ENCODE measurements at regions not wholly inside any gene's neighbourhood (a gene's known extent, or its start where the extent isn't known, plus 50 kb on each side); places are given as distances from the start of the nearest gene placed in this dataset.

DNA sequence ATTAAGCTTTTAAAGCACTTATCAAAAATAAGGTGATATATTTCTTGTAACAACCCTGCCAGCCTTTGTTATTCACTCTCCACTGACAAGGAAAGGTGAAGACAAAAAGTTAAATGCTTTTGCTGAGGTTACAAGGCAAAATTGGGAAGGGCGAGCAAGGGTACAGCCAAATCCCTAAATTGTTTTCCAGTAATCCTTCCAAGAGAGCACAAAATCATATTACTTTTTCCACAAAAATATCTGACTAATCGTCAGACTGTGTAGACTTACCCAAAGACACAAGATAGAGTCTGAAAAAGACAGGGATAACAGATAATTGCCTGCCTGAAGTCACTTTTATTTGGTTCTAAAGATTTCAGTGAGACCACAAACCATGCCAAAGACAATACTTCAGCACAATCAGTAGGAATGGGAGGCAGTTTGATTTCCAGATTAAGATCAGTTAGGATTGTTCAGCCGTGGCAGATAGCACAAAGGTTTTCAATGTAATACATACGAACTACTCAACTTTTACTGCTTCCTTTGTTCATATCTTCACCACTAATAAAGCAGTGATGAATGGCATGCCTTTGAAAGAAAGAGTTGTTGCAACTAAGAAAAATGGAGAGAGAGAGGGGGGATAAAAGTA is 383.8 kb upstream of the TUSC1 start:
- DNase-seq (ENCODE audit: low read depth, low spot score), result no peak

DNA sequence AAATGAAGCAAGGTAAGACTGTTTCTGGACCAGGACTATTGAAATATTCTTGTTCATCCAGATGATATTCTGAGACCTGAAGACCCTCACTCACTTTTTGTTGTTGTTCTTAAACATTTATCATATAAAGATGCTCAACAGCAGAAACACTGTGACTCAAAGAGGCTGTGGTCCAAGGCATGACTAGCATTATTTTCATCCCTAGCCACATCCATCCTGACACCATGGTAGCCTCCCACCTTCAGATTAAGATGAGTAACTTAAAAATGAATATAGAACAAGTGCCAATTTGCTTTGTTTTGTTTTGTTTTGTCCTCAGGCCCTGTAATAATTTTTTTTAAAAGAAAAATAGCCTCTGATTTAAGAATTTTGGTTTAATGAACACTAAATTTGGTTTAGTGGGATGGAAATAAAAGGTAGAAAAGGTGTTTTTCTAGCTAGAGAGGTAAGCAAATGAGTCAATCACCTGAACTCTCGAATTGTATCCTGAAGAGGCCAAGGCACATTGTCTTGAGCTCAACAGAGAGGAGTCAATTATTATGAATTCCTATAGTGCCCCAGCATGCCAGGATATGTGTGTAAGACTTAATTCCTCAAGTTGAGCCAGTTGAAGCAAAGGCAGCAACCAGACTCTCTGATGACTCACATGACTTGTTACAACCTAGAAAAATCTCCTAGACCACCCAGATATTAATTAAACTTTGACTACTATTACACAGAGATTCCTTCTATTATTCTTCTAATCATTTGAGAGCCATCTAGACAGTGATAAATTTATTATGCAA is 380.1 kb upstream of the TUSC1 start:
- no peak for DNase-seq (ENCODE audit: low read depth, low spot score)

DNA sequence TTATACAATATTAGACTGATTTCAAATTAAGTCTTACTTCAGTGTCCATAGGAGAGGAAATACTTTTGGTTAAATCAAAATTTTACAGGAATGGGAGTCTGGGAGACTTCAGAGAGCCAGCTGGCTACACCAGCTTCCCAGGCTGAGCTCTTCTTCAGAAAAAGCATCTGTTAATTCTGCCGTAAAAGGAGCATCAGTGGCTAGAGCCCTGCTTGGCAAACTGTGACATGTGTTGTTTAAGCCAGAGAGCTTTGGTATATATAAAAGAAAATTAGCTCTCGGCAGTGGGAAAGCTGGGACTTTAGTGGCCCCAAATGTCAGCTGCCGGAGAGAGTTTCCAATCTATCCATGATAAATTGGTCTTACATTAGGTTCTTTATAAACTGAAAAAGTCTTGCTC is 378.8 kb upstream of the TUSC1 start:
- no peak for DNase-seq (ENCODE audit: low read depth, low spot score)

DNA sequence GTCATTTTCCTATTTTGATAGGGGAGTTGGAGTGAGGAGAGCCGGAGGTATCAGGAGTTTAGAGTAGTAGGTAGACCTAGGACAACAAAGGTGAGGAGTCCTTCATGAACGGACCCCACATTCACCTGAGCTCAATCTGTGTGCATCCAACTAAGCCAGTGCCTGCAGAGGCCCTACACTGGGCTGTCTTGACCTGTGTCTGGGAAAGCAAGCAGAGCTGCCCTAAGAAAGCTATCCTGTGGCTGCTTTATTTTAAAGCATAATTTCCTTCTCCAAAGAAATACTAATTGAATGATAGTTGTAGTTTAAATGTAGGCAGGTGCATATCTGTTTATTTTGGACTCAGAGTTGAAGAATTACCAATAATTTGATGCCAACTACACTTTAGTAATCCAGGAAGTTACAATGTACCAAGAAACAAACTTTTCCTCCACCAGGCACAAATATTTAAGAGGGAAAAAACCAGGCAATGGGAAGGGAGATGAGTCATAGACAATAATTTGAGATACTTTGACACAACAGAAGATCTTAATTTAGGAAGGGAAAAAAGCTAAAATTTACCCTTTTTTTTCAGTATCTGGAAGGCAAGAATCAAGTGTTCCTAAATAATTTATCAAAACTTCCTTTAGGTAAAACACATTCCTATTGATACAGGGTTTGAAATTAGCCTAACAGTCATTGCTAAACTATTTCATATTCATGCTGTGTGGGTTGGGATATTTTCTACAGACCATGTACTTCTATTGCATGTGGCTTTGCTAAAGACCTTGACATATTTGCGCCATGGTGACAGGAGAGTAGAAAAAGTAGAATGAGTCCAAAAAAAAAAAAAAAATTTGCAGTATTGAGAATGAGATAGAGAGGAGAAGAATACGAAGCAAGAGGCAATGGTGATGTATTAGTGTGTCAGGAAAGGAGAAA is 376.6 kb upstream of the TUSC1 start:
- DNase-seq (ENCODE audit: low read depth, low spot score), result no peak

DNA sequence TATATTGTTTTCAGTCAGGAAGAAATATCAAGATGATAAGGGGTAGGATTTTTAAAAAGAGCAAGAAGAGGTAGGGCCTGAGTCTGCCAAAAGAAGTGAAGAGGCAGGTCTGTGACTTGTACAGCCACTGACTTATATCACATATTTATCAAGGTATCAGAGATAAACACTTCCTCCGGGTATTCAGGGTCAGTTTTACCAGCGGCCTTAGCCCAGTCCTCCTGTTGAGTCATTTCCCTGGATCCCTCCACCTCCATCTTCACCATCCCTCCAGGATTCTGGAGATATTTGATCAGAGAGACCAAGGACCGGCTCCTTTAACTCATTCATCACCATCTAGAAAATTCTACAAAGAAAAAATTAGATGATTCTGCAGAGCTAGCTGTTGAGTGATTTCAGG is 375.7 kb upstream of the TUSC1 start:
- DNase-seq (ENCODE audit: low read depth, low spot score), result no peak

DNA sequence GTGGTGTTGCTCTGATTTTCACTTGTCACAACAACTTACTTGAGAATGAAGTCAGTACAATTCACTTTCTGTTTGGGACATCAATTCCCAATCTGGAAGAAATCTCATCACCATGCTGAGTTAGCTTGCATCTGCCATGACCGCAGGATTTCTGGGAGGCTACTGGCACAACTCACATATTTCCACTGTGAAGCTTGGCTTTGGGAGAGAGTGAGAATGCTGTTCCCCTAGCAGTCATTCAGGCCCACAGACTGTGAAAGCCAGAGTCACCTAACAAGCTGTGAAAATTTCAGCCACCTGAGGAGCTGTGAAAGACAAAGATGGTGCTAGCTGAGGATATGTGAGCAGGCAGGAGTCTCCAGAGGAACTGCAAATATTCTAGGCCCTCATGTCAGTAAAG is 365.2 kb upstream of the TUSC1 start:
- no peak for DNase-seq (ENCODE audit: low read depth, low spot score)

DNA sequence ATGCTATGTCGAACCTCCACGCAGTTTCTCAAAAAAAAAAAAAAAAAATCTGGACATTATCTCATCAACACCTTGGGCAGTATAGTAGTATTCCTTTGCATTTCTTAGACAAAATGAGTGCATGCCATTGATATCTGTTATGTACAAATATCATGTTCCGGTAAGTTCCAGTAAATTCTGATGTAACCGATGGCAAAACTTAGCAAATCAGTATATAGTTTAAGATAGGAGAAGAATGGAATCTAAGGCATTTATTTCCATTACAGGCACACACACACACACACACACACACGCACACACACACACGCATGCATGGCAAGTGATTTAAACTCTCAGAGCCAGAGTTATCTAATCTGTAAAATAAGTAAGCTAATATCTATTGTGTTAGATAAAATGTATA is 356.5 kb upstream of the TUSC1 start:
- no peak for DNase-seq (ENCODE audit: low read depth, low spot score)

DNA sequence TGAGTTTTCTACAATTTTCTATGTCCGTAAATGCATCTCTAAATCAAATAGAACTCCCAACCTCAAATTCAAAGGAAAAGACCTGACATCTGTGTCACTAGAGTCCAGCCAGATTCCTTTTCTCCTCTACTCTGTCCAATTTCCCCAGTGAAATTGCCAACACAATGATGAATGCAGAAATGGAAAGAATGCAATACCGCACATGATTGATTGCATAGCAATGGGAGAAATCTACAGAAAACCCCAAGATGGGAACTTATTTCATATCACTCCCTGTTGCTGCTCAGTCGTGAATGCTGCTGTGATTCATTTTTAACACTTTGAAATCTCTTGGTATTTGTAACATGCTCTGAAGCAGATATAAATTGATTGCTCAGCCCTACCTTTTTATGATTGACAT is 355.1 kb upstream of the TUSC1 start:
- no peak for DNase-seq (ENCODE audit: low read depth, low spot score)

DNA sequence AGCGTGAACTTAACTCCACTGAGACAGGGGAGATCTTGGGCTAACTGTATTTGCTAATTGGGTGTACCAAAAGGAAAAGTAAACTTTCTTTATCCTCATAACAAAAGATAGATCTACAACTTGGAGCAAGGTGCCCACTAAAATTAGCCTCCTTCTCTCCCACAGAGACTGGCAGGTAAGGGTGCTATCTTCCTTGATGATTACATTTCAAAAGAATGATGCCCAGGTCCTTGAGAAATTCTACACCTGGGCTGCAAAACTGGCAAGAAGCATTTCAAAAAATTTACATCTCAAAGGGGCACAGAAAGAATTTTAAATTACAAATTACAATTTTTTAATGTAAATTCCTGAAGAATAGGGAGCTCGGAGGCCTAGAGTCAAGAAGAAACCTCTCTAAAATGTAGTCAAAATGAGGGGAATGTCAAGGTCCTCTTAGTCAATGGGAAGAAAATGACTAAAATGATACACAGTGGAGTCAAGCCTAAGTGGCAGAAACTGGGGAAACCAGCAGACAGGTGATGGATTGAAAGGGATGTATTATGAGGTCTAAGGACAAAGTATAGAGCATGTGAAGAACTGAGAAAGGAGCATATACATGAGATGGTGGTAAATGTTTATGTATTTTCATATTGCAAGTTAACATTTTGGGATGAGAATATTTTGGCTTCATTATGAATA is 348.3 kb upstream of the TUSC1 start:
- DNase-seq (ENCODE audit: low read depth, low spot score), result no peak

DNA sequence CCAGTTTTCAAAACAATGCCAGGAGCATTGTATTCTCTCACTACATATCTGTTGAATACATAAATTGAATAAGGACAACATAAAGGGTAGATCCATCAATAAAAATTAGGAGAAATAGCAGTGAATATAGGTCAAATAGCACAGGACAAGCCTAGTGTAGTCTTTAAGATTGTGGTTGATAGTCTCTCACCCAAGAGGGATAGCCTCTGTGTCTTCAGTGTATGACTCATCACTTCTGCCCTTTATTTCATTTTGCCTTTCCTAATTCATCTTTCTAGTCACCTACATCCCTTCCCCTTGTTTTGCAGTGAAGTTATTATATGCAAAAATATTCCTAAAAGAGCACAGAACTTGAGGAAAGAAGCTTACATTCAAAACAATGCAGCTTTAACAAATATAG is 335.0 kb upstream of the TUSC1 start:
- no peak for DNase-seq (ENCODE audit: low read depth, low spot score)

DNA sequence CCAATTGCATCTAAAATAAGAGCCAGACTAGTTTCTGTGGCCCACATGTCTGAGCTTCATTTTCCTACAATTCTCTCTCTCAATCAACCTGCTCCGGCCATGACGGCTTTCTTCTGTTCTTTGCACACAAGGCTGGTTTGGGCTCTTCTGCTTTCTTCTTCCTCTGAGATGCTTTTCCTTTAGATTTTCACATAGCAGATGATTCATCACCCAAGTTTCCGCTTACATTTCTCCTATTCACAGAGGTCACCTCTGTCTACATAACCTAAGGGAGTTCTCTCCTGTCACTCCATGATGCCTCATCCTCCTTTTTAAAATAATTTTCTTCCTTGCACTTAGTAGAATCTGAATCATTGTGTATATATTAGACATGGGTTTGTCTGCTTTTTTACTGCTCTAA is 334.6 kb upstream of the TUSC1 start:
- DNase-seq (ENCODE audit: low read depth, low spot score), result no peak

DNA sequence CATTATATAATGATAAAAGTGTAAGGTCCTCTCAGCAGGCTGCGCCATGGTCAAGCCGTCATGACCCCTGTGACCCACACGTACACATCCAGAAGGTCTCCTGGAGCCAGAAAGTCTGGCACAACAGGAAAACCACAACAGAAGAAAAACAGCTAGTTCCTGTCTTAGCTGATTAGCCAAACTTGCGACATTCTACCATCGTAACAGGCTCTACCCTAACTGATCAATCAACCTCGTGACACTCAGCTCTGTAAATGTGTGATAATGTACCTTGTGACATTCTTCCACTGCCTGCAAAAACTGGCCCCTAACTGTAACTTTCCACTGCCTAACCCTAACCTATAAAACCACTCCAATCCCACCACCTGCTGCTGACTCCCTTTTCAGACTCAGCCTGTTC is 316.4 kb upstream of the TUSC1 start:
- DNase-seq (ENCODE audit: low read depth, low spot score), result no peak

DNA sequence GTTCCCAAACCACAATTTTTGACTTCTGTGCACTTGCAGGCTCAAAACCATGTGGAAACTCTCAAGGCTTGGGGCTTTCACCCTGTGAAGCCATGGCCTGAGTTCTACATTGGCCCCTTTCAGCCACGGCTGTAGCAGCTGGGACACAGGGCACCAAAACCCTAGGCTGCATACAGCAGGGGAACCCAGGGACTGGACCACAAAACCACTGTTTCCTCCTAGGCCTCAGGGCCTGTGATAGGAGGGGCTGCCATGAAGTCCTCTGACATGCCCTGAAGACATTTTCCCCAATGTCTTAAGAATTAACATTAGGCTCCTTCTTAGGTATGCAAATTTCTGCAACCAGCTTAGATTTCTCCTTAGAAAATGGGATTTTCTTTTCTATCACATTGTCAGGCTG is 312.1 kb upstream of the TUSC1 start:
- no peak for DNase-seq (ENCODE audit: low read depth, low spot score)

DNA sequence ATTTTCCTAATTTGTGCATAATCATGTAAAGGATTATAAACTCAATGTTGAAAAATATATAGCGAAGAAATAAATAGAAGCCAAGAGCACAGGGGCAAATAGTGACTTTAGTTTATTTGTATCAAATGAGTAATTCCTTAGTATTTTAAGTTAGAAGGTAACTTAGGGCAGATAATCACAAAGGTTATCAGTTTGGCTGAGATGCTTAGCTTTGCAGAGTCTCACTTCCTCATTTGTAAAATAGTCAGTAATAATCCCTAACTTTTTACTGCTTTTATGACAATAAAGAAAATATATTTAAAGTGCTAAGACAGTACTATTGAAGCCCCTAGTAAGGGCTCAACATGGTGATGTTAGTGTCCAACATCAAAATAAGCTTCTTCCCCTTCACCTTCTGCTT is 297.4 kb upstream of the TUSC1 start:
- DNase-seq (ENCODE audit: low read depth, low spot score), result no peak

DNA sequence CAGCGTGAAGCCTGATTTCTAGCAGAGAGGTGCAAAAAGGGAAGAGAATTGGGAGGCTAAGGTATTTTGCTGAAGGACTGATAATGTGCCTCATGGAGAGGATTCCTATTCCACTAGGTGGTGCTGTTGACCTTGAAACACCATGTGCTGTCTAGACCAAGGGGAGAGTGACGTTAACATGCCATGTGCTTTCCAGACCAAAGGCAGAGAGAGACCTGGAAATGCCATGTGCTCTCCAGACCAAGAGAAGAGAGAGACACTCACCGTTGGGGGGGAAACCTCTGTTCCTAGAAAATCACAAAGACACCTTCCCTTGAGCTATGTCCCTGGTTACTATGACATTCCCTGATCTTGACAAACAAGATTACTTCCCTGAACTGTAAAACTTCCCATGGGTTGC is 286.0 kb upstream of the TUSC1 start:
- DNase-seq (ENCODE audit: low read depth, low spot score), result peak; percentile 74

DNA sequence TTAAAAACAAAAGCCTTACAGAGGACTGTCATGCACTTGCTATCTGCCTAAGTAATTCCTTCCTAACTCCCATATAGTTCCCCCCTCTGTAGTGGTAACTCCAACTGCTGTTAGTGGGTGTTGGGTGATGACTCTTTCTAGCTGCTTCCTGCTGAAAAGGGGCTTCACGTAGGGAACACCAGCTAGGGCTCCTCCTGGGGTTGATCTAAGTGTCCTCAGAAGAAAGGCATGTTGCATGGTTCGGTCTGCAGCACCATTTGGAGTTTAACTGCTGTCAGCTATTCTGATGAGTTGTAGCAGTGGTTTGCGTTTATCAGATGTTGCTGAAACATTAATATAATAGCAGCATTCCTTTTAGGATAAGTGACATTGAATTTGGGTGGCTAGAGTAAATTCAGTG is 281.9 kb upstream of the TUSC1 start:
- DNase-seq (ENCODE audit: low read depth, low spot score), result no peak

DNA sequence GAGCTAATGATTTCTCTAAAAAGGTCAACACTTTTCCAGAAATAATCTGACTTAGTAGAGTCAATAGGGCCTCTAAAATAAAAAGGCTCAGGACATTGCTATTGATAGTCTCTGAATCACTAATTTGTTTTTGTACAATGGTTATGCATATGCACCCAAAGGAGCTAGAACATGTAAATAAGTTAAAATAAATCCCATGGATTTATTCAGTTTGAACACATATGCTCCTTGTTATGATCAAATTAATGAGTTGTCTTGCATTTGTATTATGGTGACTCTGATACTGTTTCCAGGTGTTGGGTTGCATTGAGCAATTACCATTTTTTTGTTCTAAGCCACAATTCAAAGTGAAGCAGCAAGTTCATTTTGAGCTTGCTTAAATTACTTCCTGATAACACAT is 276.0 kb upstream of the TUSC1 start:
- no peak for DNase-seq (ENCODE audit: low read depth, low spot score)

DNA sequence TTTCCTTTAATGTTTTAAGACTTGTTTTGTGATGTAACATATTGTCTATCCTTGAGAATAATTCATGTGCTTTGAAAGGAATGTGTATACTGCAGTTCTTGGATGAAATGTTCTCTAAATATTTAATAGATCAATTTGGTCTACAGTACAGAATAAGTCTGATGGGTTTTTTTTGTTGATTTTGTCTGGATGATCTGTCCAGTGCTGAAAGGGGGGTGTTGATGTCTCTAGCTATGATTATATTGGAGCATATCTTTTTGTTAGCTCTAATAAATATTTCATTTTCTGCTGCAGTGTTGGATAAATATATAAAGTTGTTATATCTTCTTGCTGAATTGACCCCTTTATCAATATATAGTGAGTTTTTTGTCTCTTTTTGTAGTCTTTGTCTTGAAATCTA is 269.9 kb upstream of the TUSC1 start:
- no peak for DNase-seq (ENCODE audit: low read depth, low spot score)

DNA sequence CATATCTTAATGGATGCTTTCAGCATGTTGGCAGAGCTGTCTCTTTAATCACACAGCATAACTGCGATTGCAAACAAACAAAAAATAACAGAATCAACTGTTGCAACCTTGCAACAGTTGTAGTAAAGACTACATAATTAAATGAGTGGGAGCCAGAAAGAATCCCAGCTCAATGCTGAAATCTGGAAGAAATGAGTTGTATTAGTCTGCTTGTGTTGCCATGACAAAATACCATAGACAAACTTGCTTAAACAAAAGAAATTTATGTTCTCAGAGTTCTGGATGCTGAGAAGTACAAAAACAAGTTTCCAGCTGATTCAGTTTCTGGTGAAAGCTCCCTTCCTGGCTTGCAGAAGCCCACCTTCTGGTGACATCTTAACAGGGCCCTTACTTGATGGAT is 260.9 kb upstream of the TUSC1 start:
- DNase-seq (ENCODE audit: low read depth, low spot score), result no peak

DNA sequence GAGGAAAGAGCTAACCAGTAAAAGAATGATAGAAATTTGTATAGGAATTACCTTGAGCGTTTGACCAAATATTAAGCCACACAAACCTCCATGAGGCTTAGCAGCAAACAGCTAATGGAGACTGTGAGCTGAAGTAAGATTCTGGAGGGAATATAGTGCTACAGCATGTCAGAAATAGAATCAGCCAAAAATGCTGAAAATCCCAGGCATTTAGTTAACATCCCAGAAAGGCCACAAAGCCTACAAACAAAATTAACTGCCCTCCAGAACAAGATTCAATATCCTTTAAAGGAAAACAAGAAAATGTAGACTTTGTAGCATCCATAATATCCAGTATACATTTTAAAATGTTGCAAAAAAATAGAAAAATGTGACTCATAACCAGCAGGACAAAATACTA is 257.8 kb upstream of the TUSC1 start:
- no peak for DNase-seq (ENCODE audit: low read depth, low spot score)

DNA sequence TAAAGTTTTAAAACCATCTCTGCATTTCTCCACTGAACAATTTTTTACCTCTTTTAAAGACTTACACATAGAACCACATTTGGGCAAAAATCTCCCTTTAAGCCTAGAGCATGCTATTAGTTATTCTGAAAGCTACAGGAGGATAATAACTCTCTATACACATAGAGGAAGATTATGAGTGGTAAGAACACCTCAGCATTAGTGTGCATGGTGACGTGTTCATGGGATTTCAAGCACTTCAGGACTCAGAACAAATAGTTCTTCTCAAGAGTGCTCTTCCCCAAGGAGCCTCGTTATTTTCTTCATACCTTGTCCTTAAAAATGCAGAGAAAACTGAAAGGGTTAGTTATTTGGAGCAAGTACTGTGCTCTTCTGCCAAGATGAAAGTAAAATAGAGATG is 256.9 kb upstream of the TUSC1 start:
- DNase-seq (ENCODE audit: low read depth, low spot score), result no peak

DNA sequence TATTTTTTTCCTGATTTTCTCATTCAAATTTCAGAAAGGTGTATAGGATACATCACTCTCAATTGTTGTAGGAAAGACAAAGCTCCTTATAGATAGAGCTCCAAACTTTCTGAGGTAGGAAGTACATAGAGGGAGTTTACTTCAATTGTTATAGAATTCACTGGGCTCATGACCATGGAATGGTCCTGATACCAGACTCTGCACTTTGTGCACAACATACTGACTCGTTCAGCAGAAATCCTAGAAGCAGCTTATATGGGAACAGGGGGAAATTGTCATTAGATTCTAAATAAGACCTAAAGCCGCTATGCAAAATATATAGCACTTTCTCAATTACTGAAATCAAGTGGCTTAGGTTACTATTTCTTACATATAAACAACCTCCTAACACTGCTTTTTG is 240.5 kb upstream of the TUSC1 start:
- no peak for DNase-seq (ENCODE audit: low read depth, low spot score)
